Stomach (tissue), 4 donors: ENCODE measurements at regions not wholly inside any gene's neighbourhood (a gene's known extent, or its start where the extent isn't known, plus 50 kb on each side); places are given as distances from the start of the nearest gene placed in this dataset.
"Not testable (repeated sequence)": the region's sequence is repeated elsewhere in the genome, so short reads cannot be mapped to it uniquely, and the experiment has no call there.

Experiments
- CTCF ChIP-seq, 7 experiments: fragments of 450-650 bp in 4 of 7; fragments of 200-600 bp in 3 of 7; sonication (generic) in 3 of 7; IDR thresholded peaks; one replicate each; pipeline ENCODE4 v1.5.1; 2016 to 2019; ENCODE audit warnings: antibody characterized with exemption in 7 of 7, control low read depth in 2 of 7, mild to moderate bottlenecking in 1 of 7
- POLR2A ChIP-seq, 4 donors: fragments of 450-650 bp; IDR thresholded peaks; one replicate each; pipeline ENCODE4 v1.6.1; 2016; ENCODE audit warnings: antibody characterized with exemption in 4 of 4, control low read depth in 2 of 4, mild to moderate bottlenecking in 1 of 4, moderate library complexity in 1 of 4

- TF ChIP-seq CTCF, POLR2A (IDR thresholded peaks at IDR 0.05): not testable (repeated sequence)
Observed at GRCh38 chr1:234808459-234808858, 198.5 kb upstream of the IRF2BP2 start.
